IMR-90 (cell line): ENCODE measurements at regions not wholly inside any gene's neighbourhood (a gene's known extent, or its start where the extent isn't known, plus 50 kb on each side); places are given as distances from the start of the nearest gene placed in this dataset.
"Not testable (repeated sequence)": the region's sequence is repeated elsewhere in the genome, so short reads cannot be mapped to it uniquely, and the experiment has no call there.

ENCODE experiments used
- ATAC-seq: fragments of 200-7000 bp; cut with Tn5 transposase; 2 replicates; pipeline ENCODE4 v1.9.1; 2020; ENCODE audit warnings: low read depth, mild to moderate bottlenecking, moderate library complexity
- BruUV-seq: library from RNA; stranded (reverse); fragments of 400-500 nt; replicated peaks from 2 replicates; lab custom pipeline; 2021; lab: Mats Ljungman, UMichigan
- CTCF ChIA-PET: fragments of 300-600 bp; formaldehyde crosslinking; extraction: SDS; loops from one replicate; lab custom pipeline; 2021; ENCODE audit warnings: antibody characterized with exemption; lab: Yijun Ruan, JAX
- POLR2A ChIA-PET: fragments of 300-600 bp; sonication (Branson Sonifier 250); formaldehyde crosslinking; loops from one replicate; lab custom pipeline; 2022; ENCODE audit warnings: antibody characterized with exemption; ENCODE audit not compliant: unreplicated experiment; lab: Charles Lee
- DNase-seq: peaks from one replicate; pipeline ENCODE4 v3.0.0; 2013
- H2AFZ ChIP-seq: replicated peaks from 2 replicates; pipeline ENCODE3; 2013; ENCODE audit warnings: low read length, mild to moderate bottlenecking; ENCODE audit not compliant: poor library complexity
- H2AK5ac ChIP-seq: 2 replicates; pipeline ENCODE4 v1.6.1; 2013; ENCODE audit warnings: low read depth, low read length, inconsistent platforms
- H2AK9ac ChIP-seq: replicated peaks from 2 replicates; pipeline ENCODE3; 2013; ENCODE audit warnings: mild to moderate bottlenecking, low read depth, low read length, moderate library complexity; ENCODE audit not compliant: poor library complexity
- H2BK120ac ChIP-seq: 2 replicates; pipeline ENCODE4 v1.6.1; 2013; ENCODE audit warnings: low read depth, low read length, inconsistent platforms
- H2BK15ac ChIP-seq: 3 replicates; pipeline ENCODE4 v1.6.1; 2013; ENCODE audit warnings: low read depth, low read length, inconsistent platforms
- H2BK20ac ChIP-seq: 2 replicates; pipeline ENCODE4 v1.6.1; 2013; ENCODE audit warnings: low read depth, mild to moderate bottlenecking, inconsistent platforms, low read length, moderate library complexity
- H2BK5ac ChIP-seq: 2 replicates; pipeline ENCODE4 v1.6.1; 2013; ENCODE audit warnings: mild to moderate bottlenecking, low read depth, low read length, inconsistent platforms; ENCODE audit not compliant: poor library complexity, severe bottlenecking
- H3K14ac ChIP-seq: replicated peaks from 2 replicates; pipeline ENCODE4 v1.6.1; 2013; ENCODE audit warnings: low read depth, low read length, inconsistent platforms
- H3K18ac ChIP-seq: 2 replicates; pipeline ENCODE4 v1.6.1; 2013; ENCODE audit warnings: low read depth, low read length, control low read depth
- H3K23ac ChIP-seq: 2 replicates; pipeline ENCODE4 v1.6.1; 2013; ENCODE audit warnings: low read depth, low read length, inconsistent platforms
- H3K27ac ChIP-seq: 2 replicates; pipeline ENCODE4 v1.5.1; 2013; ENCODE audit warnings: mild to moderate bottlenecking, control low read depth, low read length; ENCODE audit not compliant: insufficient read depth
- H3K27me3 ChIP-seq: 2 replicates; pipeline ENCODE4 v1.6.1; 2013; ENCODE audit warnings: low read length; ENCODE audit not compliant: control insufficient read depth, insufficient read depth
- H3K36me3 ChIP-seq: 2 replicates; pipeline ENCODE4 v1.6.1; 2013; ENCODE audit warnings: low read length, mixed read lengths; ENCODE audit not compliant: control insufficient read depth, insufficient read depth
- H3K4ac ChIP-seq: 2 replicates; pipeline ENCODE4 v1.6.1; 2013; ENCODE audit warnings: low read depth, low read length, inconsistent platforms
- H3K4me1 ChIP-seq: 2 replicates; pipeline ENCODE4 v1.6.1; 2013; ENCODE audit warnings: low read length, mixed read lengths; ENCODE audit not compliant: control insufficient read depth, insufficient read depth
- H3K4me2 ChIP-seq: 2 replicates; pipeline ENCODE4 v1.6.1; 2013; ENCODE audit warnings: low read depth, mild to moderate bottlenecking, control low read depth, low read length, moderate library complexity
- H3K4me3 ChIP-seq: 2 replicates; pipeline ENCODE4 v1.5.1; 2013; ENCODE audit warnings: low read depth, mild to moderate bottlenecking, control low read depth, low read length, moderate library complexity; ENCODE audit not compliant: insufficient read depth
- H3K56ac ChIP-seq: 2 replicates; pipeline ENCODE4 v1.6.1; 2013; ENCODE audit warnings: low read length, inconsistent platforms; ENCODE audit not compliant: insufficient read depth; ENCODE audit errors: extremely low read depth
- H3K79me1 ChIP-seq, 2 experiments: 2 replicates each; pipeline ENCODE4 v1.6.1; 2013; ENCODE audit warnings: low read length in 2 of 2, inconsistent platforms in 1 of 2, low read depth in 1 of 2
- H3K9ac ChIP-seq: 2 replicates; pipeline ENCODE4 v1.6.1; 2013; ENCODE audit warnings: low read depth, low read length, control low read depth
- H3K9me1 ChIP-seq: 2 replicates; pipeline ENCODE4 v1.6.1; 2013; ENCODE audit warnings: low read length, inconsistent platforms; ENCODE audit not compliant: insufficient read depth
- H3K9me3 ChIP-seq: 2 replicates; pipeline ENCODE4 v1.6.1; 2013; ENCODE audit warnings: low read length; ENCODE audit not compliant: control insufficient read depth, insufficient read depth
- H4K20me1 ChIP-seq: 2 replicates; pipeline ENCODE4 v1.6.1; 2013; ENCODE audit warnings: low read length, inconsistent platforms; ENCODE audit not compliant: insufficient read depth
- H4K5ac ChIP-seq: 2 replicates; pipeline ENCODE4 v1.6.1; 2013; ENCODE audit warnings: mild to moderate bottlenecking, low read depth, low read length, control low read depth
- H4K8ac ChIP-seq, 2 experiments: 2 replicates each; pipeline ENCODE4 v1.6.1; 2013; ENCODE audit warnings: low read depth in 2 of 2, low read length in 2 of 2, control low read depth in 1 of 2, inconsistent platforms in 1 of 2
- H4K91ac ChIP-seq: 2 replicates; pipeline ENCODE4 v1.6.1; 2013; ENCODE audit warnings: low read depth, low read length, inconsistent platforms; ENCODE audit not compliant: insufficient read depth
- WGBS, 2 experiments: methylation state at CpG; one replicate each; pipeline versions ENCODE4 v1.1.5 to v1.1.7; 2013; ENCODE audit warnings: missing lambda C conversion rate in 2 of 2; ENCODE audit not compliant: insufficient read length in 1 of 2; ENCODE audit errors: extremely low coverage in 2 of 2; 5-methylcytosine and 5-hydroxymethylcytosine counted together
- dilution Hi-C: fragments of 300-500 bp; cut with HindIII; formaldehyde crosslinking; loops from one replicate; pipeline ENCODE4 v1.14.3; 2018; ENCODE audit warnings: low sequenced_read_pairs; ENCODE audit not compliant: unreplicated experiment
- in situ Hi-C: fragments of 300-500 bp; cut with MboI; formaldehyde crosslinking; loops from 3 replicates; pipeline ENCODE4 v1.14.3; 2019; ENCODE audit warnings: low sequenced_read_pairs, inconsistent platforms, mixed read lengths
- intact Hi-C: fragments of 100-400 bp; cut with micrococcal nuclease; formaldehyde crosslinking; loops from 2 replicates; pipeline ENCODE4 v1.10.0; 2022

DNA sequence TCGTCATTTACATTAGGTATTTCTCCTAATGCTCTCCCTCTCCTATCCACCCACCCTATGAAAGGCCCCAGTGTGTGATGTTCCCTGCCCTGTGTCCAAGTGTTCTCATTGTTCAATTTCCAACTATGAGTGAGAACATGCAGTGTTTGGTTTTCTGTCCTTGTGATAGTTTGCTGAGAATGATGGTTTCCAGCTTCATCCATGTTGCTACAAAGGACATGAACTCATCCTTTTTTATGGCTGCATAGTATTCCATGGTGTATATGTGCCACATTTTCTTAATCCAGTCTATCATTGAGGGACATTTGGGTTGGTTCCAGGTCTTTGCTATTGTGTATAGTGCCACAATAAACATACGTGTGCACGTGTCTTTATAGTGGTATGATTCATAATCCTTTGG lies 61.6 kb upstream of the HEPH start:
- H3K4me2 ChIP-seq, H4K5ac ChIP-seq, dilution Hi-C loops, CTCF ChIA-PET, H3K79me1 ChIP-seq, DNase-seq, H3K18ac ChIP-seq, H2BK20ac ChIP-seq, H4K20me1 ChIP-seq, H2BK15ac ChIP-seq, H3K4me3 ChIP-seq, H3K56ac ChIP-seq, H2BK5ac ChIP-seq, H3K27me3 ChIP-seq, H3K9ac ChIP-seq, H3K27ac ChIP-seq, ATAC-seq, H4K91ac ChIP-seq, POLR2A ChIA-PET, H2AFZ ChIP-seq, H2AK5ac ChIP-seq, H3K23ac ChIP-seq, BruUV-seq, H3K4me1 ChIP-seq, H3K14ac ChIP-seq, H2BK120ac ChIP-seq, H3K9me3 ChIP-seq, H3K9me1 ChIP-seq, H3K36me3 ChIP-seq, H2AK9ac ChIP-seq, H4K8ac ChIP-seq, in situ Hi-C loops, intact Hi-C loops, H3K4ac ChIP-seq: not testable (repeated sequence)
- WGBS, 2 experiments: no CpG with 5 or more reads among the region's 3 CpGs
